Gastrocnemius medialis (tissue), 4 donors: ENCODE measurements at regions not wholly inside any gene's neighbourhood (a gene's known extent, or its start where the extent isn't known, plus 50 kb on each side); places are given as distances from the start of the nearest gene placed in this dataset.

ENCODE experiments used
- ATAC-seq, 2 donors: fragments of 150-250 bp; one replicate each; pipeline ENCODE4 v1.9.1; 2016
- DNase-seq, 2 donors: peaks; one replicate each; pipeline ENCODE4 v3.0.0-alpha.2; 2019
- H3K27ac ChIP-seq, 4 donors: fragments of 200-600 bp; sonication (generic); 1 replicate in 1 of 4; 2 replicates in 3 of 4; pipeline ENCODE4 v1.5.1; 2016 to 2018; ENCODE audit warnings: mild to moderate bottlenecking in 2 of 4, moderate library complexity in 1 of 4
- H3K27me3 ChIP-seq, 3 donors: fragments of 200-600 bp; sonication (generic) in 2 of 3; 1 replicate in 1 of 3; 2 replicates in 2 of 3; pipeline versions ENCODE4 v1.5.1 to v1.6.0; 2016 to 2019; ENCODE audit warnings: mild to moderate bottlenecking in 1 of 3, moderate library complexity in 1 of 3
- H3K36me3 ChIP-seq, 2 donors: fragments of 200-600 bp; sonication (generic) in 1 of 2; one replicate each; pipeline ENCODE4 v1.5.1; 2017 to 2018
- H3K4me1 ChIP-seq, 2 donors: fragments of 200-600 bp; sonication (generic) in 1 of 2; one replicate each; pipeline ENCODE4 v1.5.1; 2016 to 2017; ENCODE audit warnings: mild to moderate bottlenecking in 2 of 2
- H3K4me3 ChIP-seq, 4 donors: fragments of 200-600 bp; sonication (generic) in 3 of 4; 1 replicate in 1 of 4; 2 replicates in 3 of 4; pipeline ENCODE4 v1.5.1; 2016 to 2019; ENCODE audit warnings: mild to moderate bottlenecking in 2 of 4
- H3K9me3 ChIP-seq, 3 donors: fragments of 200-600 bp; sonication (generic) in 2 of 3; 1 replicate in 1 of 3; 2 replicates in 2 of 3; pipeline ENCODE4 v1.5.1; 2016 to 2019
- POLR2A ChIP-seq, 2 donors: fragments of 450-650 bp; IDR thresholded peaks; one replicate each; pipeline ENCODE4 v1.6.1; 2017; ENCODE audit warnings: antibody characterized with exemption in 2 of 2, mild to moderate bottlenecking in 2 of 2, moderate library complexity in 2 of 2
- in situ Hi-C, 4 donors: fragments of 200-750 bp; cut with MboI; loops; one replicate each; pipeline versions ENCODE4 v1.15.0 to v1.8.0; 2017; ENCODE audit warnings: low sequenced_read_pairs in 4 of 4
- intact Hi-C: fragments of 100-400 bp; cut with DNase I; formaldehyde crosslinking; loops from one replicate; pipeline ENCODE4 v1.15.1; 2023; ENCODE audit warnings: low total_unique reads
- TF ChIP-seq, protein P1 (sequence below), 5 experiments: fragments of 450-650 bp in 3 of 5; fragments of 200-600 bp in 2 of 5; sonication (generic) in 2 of 5; IDR thresholded peaks in 4 of 5; conservative IDR thresholded peaks in 1 of 5; 1 replicate in 4 of 5; 2 replicates in 1 of 5; pipeline ENCODE4 v1.5.1; 2016 to 2019; ENCODE audit warnings: antibody characterized with exemption in 5 of 5, mild to moderate bottlenecking in 3 of 5, moderate library complexity in 3 of 5

DNA sequence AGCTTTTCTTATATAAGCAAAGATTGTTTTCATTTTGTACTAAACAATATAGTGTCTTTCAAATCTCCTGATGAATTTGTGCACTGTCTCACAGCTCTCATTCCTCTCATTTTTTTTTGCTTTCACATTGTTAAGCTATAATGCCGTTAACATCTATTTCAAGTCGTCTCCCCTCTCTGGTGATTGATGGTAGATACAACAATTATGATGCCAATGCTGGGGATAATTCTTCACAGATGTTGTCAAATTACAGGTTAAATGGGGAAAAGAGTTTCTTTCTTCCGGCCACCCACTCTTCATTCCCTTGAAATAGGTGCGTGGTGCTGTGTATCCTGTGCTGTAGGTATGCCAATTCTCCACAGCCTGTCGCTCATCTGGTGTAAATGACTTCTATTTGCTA is 1053.7 kb upstream of the ZEB2 start:
- ATAC-seq: no peak
- H3K9me3 ChIP-seq: no peaks in the 10 kb centered on the region
- no peaks in the 10 kb centered on the region for H3K27me3 ChIP-seq
- no peak for DNase-seq
- no peak overlapping the region for H3K4me3 ChIP-seq
- no peak overlapping the region for H3K27ac ChIP-seq
- no peaks in the 10 kb centered on the region for H3K36me3 ChIP-seq
- in situ Hi-C loops (no loop called here), intact Hi-C loops (no loop called here)
- TF ChIP-seq, protein P1, sequence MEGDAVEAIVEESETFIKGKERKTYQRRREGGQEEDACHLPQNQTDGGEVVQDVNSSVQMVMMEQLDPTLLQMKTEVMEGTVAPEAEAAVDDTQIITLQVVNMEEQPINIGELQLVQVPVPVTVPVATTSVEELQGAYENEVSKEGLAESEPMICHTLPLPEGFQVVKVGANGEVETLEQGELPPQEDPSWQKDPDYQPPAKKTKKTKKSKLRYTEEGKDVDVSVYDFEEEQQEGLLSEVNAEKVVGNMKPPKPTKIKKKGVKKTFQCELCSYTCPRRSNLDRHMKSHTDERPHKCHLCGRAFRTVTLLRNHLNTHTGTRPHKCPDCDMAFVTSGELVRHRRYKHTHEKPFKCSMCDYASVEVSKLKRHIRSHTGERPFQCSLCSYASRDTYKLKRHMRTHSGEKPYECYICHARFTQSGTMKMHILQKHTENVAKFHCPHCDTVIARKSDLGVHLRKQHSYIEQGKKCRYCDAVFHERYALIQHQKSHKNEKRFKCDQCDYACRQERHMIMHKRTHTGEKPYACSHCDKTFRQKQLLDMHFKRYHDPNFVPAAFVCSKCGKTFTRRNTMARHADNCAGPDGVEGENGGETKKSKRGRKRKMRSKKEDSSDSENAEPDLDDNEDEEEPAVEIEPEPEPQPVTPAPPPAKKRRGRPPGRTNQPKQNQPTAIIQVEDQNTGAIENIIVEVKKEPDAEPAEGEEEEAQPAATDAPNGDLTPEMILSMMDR (IDR thresholded peaks at IDR 0.05 in 4 of 5, conservative IDR thresholded peaks at IDR 0.05 in 1 of 5): no peak
- TF ChIP-seq POLR2A (IDR thresholded peaks at IDR 0.05): no peak
- no peaks in the 10 kb centered on the region for H3K4me1 ChIP-seq

DNA sequence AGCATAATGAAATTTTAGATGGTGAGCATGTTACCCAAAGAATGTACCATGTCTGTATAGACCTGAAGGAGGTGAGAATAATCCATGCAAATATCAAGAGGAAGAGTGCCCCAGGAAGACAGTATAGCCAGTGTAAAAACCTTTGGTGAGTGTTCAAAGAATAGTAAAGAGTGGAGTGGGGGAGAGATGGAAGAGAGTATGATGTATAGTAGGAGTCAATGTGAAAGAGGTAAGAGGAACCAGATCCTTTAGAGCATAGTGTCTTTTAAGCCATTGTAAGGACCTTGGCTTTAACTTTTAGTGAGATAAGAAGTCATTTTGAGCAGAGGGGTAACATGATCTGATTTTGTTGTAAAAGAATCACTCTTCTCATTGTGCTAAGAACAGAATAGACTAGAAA is 1052.3 kb upstream of the ZEB2 start:
- H3K27me3 ChIP-seq: no peaks in the 10 kb centered on the region
- no peaks in the 10 kb centered on the region for H3K36me3 ChIP-seq
- in situ Hi-C loops (no loop called here), intact Hi-C loops (no loop called here)
- H3K4me3 ChIP-seq: no peak overlapping the region
- no peak for TF ChIP-seq POLR2A (IDR thresholded peaks at IDR 0.05)
- TF ChIP-seq, protein P1 (IDR thresholded peaks at IDR 0.05 in 4 of 5, conservative IDR thresholded peaks at IDR 0.05 in 1 of 5): no peak
- H3K27ac ChIP-seq: no peak overlapping the region
- ATAC-seq (no peak), DNase-seq (no peak)
- H3K9me3 ChIP-seq: no peaks in the 10 kb centered on the region
- H3K4me1 ChIP-seq: no peaks in the 10 kb centered on the region

DNA sequence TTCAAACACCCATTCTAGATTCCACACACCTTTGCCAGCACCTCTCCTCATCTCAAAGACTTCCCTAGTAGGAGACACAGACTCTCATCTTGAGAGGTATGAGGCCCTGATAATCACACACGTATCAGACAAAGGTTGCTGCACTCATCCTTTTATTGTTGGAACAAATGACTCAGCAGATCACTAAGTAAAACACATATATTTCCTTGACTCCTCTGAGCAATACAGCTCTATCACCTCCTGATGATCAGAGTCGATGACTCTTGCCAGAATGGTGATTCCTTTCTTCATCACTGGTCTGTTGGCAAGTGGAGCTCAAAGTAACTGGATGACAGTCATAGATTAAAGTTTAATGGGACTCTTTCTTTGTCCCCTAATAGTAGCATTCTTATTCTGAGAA is 1049.2 kb upstream of the ZEB2 start:
- TF ChIP-seq, protein P1 (IDR thresholded peaks at IDR 0.05 in 4 of 5, conservative IDR thresholded peaks at IDR 0.05 in 1 of 5): no peak
- TF ChIP-seq POLR2A (IDR thresholded peaks at IDR 0.05): no peak
- H3K4me3 ChIP-seq: no peak overlapping the region
- H3K4me1 ChIP-seq: no peaks in the 10 kb centered on the region
- H3K9me3 ChIP-seq: no peaks in the 10 kb centered on the region
- no peak overlapping the region for H3K27ac ChIP-seq
- no peaks in the 10 kb centered on the region for H3K27me3 ChIP-seq
- DNase-seq (no peak), ATAC-seq (no peak)
- in situ Hi-C loops (no loop called here), intact Hi-C loops (no loop called here)
- no peaks in the 10 kb centered on the region for H3K36me3 ChIP-seq

DNA sequence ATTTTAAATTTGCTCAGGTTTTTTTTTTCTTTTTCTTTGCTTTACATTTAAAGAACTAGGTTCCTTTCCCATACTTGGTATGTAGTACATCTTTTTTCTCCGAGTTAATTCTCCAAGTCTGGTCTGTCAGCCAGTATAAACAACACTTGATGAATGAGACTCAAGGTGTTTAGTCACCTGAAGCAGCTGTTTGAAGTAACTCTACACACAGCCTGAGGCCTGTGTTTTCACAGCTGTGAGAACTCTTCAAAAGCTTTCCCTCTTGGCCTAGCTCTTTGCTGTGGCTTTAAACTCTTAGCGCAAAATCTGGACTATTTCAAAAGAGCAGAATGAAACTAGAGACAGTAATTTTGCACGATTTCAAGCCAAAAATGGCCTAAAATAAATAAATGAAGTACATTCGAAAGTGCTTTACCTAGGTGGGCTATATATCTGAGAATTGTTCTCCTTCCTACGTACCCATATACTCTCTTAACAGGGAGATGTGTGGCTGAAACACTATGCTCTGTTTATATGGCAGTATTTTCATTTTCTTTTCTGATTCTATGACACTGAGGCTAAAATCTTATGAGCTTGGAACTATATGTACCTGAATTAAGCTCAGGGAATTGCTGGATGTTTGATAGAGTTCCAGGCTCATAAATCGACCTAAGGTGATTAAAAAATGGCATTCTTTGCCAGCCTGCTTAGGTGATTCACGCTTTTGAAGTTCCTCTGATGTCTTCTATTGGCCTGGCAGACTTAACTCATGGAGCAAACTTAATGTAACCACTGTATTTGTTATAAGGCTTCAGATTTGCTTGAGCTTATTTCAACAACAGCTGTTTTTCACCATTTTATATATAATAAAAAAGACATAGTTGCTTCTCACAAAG is 1044.1 kb upstream of the ZEB2 start:
- Histone ChIP-seq H3K27ac (no peak overlapping the region), H3K4me1 (no peaks in the 10 kb centered on the region), H3K36me3 (no peaks in the 10 kb centered on the region), H3K27me3 (no peaks in the 10 kb centered on the region), H3K9me3 (no peaks in the 10 kb centered on the region), H3K4me3 (no peak overlapping the region)
- in situ Hi-C loops (no loop called here), intact Hi-C loops (no loop called here)
- no peak for ATAC-seq
- TF ChIP-seq, protein P1 (IDR thresholded peaks at IDR 0.05 in 4 of 5, conservative IDR thresholded peaks at IDR 0.05 in 1 of 5): no peak
- TF ChIP-seq POLR2A (IDR thresholded peaks at IDR 0.05): no peak
- DNase-seq: no peak
